ENCODE measurements at regions not wholly inside any gene's neighbourhood (a gene's known extent, or its start where the extent isn't known, plus 50 kb on each side); places are given as distances from the start of the nearest gene placed in this dataset.
"Not testable (repeated sequence)": the region's sequence is repeated elsewhere in the genome, so short reads cannot be mapped to it uniquely, and the experiment has no call there.

- ATAC-seq, result no peak
Observed at GRCh38 chr5:17690473-17690872, 56.2 kb downstream of the TAF11L14 start.

GRCh38 chr5:17691762-17692161 lies 57.5 kb downstream of the TAF11L14 start:
- no peak for ATAC-seq

- ATAC-seq, result no peak
Observed at GRCh38 chr5:17694371-17694770, 60.1 kb downstream of the TAF11L14 start.

GRCh38 chr5:17694914-17695313 lies 60.7 kb downstream of the TAF11L14 start:
- no peak for ATAC-seq

- no peak for ATAC-seq
Observed at GRCh38 chr5:17696627-17697026, 62.4 kb downstream of the TAF11L14 start.

- no peak for ATAC-seq
Observed at GRCh38 chr5:17697671-17698070, 63.4 kb downstream of the TAF11L14 start.

- ATAC-seq, result no peak
Observed at GRCh38 chr5:17709011-17709710, 74.9 kb downstream of the TAF11L14 start.

GRCh38 chr5:17713301-17713700 lies 79.0 kb downstream of the TAF11L14 start:
- peak; percentile 26 for ATAC-seq

GRCh38 chr5:17714186-17714585 lies 79.9 kb downstream of the TAF11L14 start:
- no peak for ATAC-seq

GRCh38 chr5:17719592-17719991 lies 85.3 kb downstream of the TAF11L14 start:
- no peak for ATAC-seq

- ATAC-seq, result no peak
Observed at GRCh38 chr5:17720071-17720470, 85.8 kb downstream of the TAF11L14 start.

GRCh38 chr5:17723876-17724275 lies 89.6 kb downstream of the TAF11L14 start:
- ATAC-seq, result no peak

- ATAC-seq, result no peak
Observed at GRCh38 chr5:17727098-17727497, 92.8 kb downstream of the TAF11L14 start.

GRCh38 chr5:17730421-17730820 lies 96.2 kb downstream of the TAF11L14 start:
- ATAC-seq, result no peak

- ATAC-seq, result no peak
Observed at GRCh38 chr5:17732351-17732923, 98.2 kb downstream of the TAF11L14 start.

- ATAC-seq, result no peak
Observed at GRCh38 chr5:17734011-17734410, 99.8 kb downstream of the TAF11L14 start.

- ATAC-seq, result no peak
Observed at GRCh38 chr5:17735761-17736160, 101.5 kb downstream of the TAF11L14 start.

GRCh38 chr5:17737092-17737491 lies 102.8 kb downstream of the TAF11L14 start:
- no peak for ATAC-seq

- ATAC-seq, result no peak
Observed at GRCh38 chr5:17738446-17738845, 104.2 kb downstream of the TAF11L14 start.

- ATAC-seq, result no peak
Observed at GRCh38 chr5:17743580-17744435, 109.5 kb downstream of the TAF11L14 start.

- ATAC-seq, result peak; percentile 48
Observed at GRCh38 chr5:17748201-17748600, 113.9 kb downstream of the TAF11L14 start.

GRCh38 chr5:17748941-17749340 lies 114.7 kb downstream of the TAF11L14 start:
- ATAC-seq, result no peak

- ATAC-seq, result not testable (repeated sequence)
Observed at GRCh38 chr5:17755406-17755805, 121.1 kb downstream of the TAF11L14 start.

- ATAC-seq, result no peak
Observed at GRCh38 chr5:17761326-17761725, 127.1 kb downstream of the TAF11L14 start.

All from esophagus mucosa (tissue), 1 donor.